ENCODE measurements at regions not wholly inside any gene's neighbourhood (a gene's known extent, or its start where the extent isn't known, plus 50 kb on each side); places are given as distances from the start of the nearest gene placed in this dataset.

- DNase-seq (ENCODE audit: low spot score) = no peak
- in situ Hi-C loops (cut with MboI; ENCODE audit: low sequenced_read_pairs, unreplicated experiment) = no loop called here
- no peak for TF ChIP-seq CTCF (IDR thresholded peaks at IDR 0.05; ENCODE audit: borderline replicate concordance, control extremely low read depth, extremely low read depth, insufficient read depth, missing control alignments)
Observed at GRCh38 chr11:134518616-134519389, 106.8 kb upstream of the B3GAT1 start.

DNA sequence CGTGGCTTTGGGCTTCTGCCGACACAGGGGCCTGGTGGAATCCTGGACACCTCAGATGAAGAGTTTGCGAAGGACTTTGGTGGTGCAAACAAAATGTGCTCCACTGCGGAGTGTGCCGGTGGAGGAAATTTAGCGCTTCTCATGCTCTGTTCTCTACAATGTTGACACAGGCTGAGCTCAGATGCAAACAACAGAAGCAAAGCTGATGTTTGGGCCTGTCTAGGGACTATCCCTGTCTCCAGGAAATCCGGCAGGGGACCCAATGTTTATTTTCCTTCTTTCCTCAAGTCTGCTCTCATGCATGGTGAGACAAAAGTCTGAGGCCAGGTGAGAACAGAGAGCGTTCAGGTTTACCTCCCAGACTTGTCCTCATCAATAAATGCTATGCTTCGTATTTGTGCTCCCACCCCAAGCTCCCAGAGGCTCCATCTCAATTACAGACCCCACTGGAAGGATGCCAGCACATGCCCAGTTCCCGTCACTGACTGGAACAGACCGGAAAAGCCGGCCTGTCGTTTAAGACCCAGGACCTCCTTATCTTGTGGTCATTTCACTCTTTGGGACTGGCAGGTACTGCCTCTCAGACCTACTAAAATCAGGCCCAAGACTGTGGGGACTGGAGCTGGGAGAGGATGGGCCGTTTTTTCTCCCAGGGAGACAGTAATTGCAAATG, 105.7 kb upstream of the B3GAT1 start:
- in situ Hi-C loops (cut with MboI; ENCODE audit: low sequenced_read_pairs, unreplicated experiment) = no loop called here
- no peak for DNase-seq (ENCODE audit: low spot score)
- TF ChIP-seq CTCF (IDR thresholded peaks at IDR 0.05; ENCODE audit: borderline replicate concordance, control extremely low read depth, extremely low read depth, insufficient read depth, missing control alignments) = no peak

- TF ChIP-seq CTCF (IDR thresholded peaks at IDR 0.05; ENCODE audit: borderline replicate concordance, control extremely low read depth, extremely low read depth, insufficient read depth, missing control alignments) = no peak
- in situ Hi-C loops (cut with MboI; ENCODE audit: low sequenced_read_pairs, unreplicated experiment) = no loop called here
- DNase-seq (ENCODE audit: low spot score) = no peak
Observed at GRCh38 chr11:134517115-134517514, 105.1 kb upstream of the B3GAT1 start.

DNA sequence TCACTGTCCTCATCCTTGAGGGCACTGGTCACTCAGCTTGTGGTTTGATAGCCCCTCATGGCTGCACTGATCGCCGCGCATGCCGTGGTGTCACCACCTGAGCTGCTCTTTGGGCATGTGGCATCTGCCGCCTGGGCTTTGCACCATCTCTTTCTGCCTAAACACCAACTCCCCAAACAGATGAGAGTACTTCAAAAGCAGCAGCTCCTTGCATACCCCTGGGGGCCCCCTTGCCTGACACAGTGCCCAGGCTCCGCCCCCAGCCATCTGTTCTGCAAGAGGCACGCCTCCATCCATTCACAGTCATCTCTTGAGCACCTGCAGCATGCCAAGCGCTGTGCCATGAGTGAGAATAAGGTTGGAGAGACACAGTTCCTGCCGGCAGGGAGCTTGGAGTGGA, 104.5 kb upstream of the B3GAT1 start:
- no peak for TF ChIP-seq CTCF (IDR thresholded peaks at IDR 0.05; ENCODE audit: borderline replicate concordance, control extremely low read depth, extremely low read depth, insufficient read depth, missing control alignments)
- DNase-seq (ENCODE audit: low spot score) = no peak
- in situ Hi-C loops (cut with MboI; ENCODE audit: low sequenced_read_pairs, unreplicated experiment) = no loop called here

- in situ Hi-C loops (cut with MboI; ENCODE audit: low sequenced_read_pairs, unreplicated experiment) = no loop called here
- DNase-seq (ENCODE audit: low spot score) = no peak
- TF ChIP-seq CTCF (IDR thresholded peaks at IDR 0.05; ENCODE audit: borderline replicate concordance, control extremely low read depth, extremely low read depth, insufficient read depth, missing control alignments) = no peak
Observed at GRCh38 chr11:134515081-134515960, 103.3 kb upstream of the B3GAT1 start.

DNA sequence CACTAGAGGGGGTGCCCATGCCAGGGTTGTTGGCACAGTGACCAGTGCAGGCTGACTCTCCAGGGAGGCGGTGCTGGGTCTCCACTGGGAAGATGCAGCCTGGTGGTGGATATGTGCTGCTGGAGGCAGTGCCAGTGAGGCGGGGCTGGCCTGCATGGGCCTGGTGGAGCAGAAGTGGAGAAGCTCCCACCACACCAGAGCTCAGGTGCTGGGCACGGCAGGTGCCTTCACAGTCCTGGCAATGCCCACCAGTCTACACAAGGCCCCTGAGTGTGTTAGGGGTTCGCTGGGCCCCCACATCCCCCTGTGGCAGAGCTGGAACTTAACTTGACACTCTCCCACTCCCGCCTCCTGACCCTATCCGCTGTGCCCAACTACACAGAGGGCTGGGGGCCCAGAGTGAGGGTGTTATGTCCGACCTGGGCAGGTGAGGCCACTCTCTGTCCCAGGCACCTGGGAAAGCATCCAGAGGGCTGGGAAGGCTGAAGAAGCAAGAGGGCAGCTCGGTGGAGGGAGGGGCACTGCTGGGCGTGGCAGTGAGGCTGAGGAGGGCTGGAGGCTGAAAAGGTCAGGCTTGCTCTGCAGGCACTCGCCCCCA, 102.4 kb upstream of the B3GAT1 start:
- TF ChIP-seq CTCF (IDR thresholded peaks at IDR 0.05; ENCODE audit: borderline replicate concordance, control extremely low read depth, extremely low read depth, insufficient read depth, missing control alignments) = no peak
- in situ Hi-C loops (cut with MboI; ENCODE audit: low sequenced_read_pairs, unreplicated experiment) = no loop called here

More for the DNA sequence above, 102.4 kb upstream of the B3GAT1 start:
- DNase-seq (ENCODE audit: low spot score) = no peak

Data from GM13976 (cell line).